ENCODE measurements at regions not wholly inside any gene's neighbourhood (a gene's known extent, or its start where the extent isn't known, plus 50 kb on each side); places are given as distances from the start of the nearest gene placed in this dataset.
"Not testable (repeated sequence)": the region's sequence is repeated elsewhere in the genome, so short reads cannot be mapped to it uniquely, and the experiment has no call there.

DNA sequence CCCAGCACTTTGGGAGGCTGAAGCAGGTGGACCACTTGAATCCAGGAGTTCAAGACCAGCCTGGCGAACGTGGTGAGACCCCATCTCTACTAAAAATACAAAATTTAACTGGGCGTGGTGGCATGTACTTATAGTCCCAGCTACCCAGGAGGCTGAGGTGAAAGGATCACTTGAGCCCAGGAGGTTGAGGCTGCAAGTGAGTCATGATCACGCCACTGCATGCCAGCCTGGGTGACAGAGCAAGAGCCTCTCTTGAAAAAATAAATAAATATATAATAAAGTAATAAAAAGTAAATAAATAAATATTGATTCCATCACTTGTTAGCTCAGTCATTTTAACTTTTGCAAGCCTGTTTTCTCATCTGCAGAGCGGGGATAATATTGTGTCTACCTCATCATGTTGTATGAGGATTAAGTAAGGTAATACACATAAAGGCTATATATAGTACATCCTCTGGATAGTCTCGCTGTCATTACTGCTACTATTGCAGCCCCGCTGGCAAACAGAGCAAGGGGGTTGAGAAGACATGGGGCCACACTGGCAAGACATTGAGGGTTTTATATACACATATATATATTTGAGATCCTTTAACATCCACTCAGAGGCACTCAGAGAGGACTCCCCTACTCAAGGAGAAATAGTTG lies 210.9 kb downstream of the C9orf152 start:
- Histone ChIP-seq H3K4me3 (ENCODE audit: low read depth, low read length) (no peak overlapping the region), H3K4me2 (ENCODE audit: low read length) (no peak overlapping the region), H3K4me1 (no peaks in the 10 kb centered on the region), H3K9ac (no peak overlapping the region), H3K36me3 (ENCODE audit: control insufficient read depth, insufficient read depth, low read length) (no peaks in the 10 kb centered on the region), H3K27me3 (ENCODE audit: control insufficient read depth, insufficient read depth, low read length) (no peaks in the 10 kb centered on the region), H2AFZ (no peak overlapping the region), H3K79me2 (no peaks in the 10 kb centered on the region), H3K9me3 (ENCODE audit: control insufficient read depth, low read length) (no peaks in the 10 kb centered on the region), H3K27ac (no peak overlapping the region)
- TF ChIP-seq, protein P1, sequence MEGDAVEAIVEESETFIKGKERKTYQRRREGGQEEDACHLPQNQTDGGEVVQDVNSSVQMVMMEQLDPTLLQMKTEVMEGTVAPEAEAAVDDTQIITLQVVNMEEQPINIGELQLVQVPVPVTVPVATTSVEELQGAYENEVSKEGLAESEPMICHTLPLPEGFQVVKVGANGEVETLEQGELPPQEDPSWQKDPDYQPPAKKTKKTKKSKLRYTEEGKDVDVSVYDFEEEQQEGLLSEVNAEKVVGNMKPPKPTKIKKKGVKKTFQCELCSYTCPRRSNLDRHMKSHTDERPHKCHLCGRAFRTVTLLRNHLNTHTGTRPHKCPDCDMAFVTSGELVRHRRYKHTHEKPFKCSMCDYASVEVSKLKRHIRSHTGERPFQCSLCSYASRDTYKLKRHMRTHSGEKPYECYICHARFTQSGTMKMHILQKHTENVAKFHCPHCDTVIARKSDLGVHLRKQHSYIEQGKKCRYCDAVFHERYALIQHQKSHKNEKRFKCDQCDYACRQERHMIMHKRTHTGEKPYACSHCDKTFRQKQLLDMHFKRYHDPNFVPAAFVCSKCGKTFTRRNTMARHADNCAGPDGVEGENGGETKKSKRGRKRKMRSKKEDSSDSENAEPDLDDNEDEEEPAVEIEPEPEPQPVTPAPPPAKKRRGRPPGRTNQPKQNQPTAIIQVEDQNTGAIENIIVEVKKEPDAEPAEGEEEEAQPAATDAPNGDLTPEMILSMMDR (IDR thresholded peaks at IDR 0.05), result no peak

DNA sequence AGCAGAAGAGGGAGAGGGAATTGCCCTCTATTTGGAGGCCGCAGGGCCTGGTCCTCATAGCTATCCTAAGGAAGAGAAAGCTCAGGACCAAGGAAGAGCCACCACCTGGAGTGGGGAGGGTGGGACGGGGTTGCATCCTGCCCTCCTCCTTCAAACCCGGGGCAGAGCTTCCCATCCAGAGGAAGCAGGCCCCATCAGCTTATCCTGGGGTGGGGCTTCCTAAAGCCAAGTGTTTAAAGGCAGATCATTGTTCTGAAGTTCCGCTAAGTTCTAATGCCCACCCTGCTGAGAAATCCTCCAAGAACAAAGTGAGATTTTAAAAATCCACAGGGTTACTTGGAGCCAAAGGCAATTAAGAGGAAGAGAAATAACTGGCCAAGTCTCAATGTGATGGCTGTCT lies 210.3 kb downstream of the C9orf152 start:
- H3K27ac ChIP-seq, result no peak overlapping the region
- H3K79me2 ChIP-seq, result no peaks in the 10 kb centered on the region
- H3K4me3 ChIP-seq (ENCODE audit: low read depth, low read length), result no peak overlapping the region
- H3K9ac ChIP-seq, result no peak overlapping the region
- H3K4me2 ChIP-seq (ENCODE audit: low read length), result no peak overlapping the region
- H2AFZ ChIP-seq, result no peak overlapping the region
- H3K27me3 ChIP-seq (ENCODE audit: control insufficient read depth, insufficient read depth, low read length), result no peaks in the 10 kb centered on the region
- H3K36me3 ChIP-seq (ENCODE audit: control insufficient read depth, insufficient read depth, low read length), result no peaks in the 10 kb centered on the region
- H3K4me1 ChIP-seq, result no peaks in the 10 kb centered on the region
- no peaks in the 10 kb centered on the region for H3K9me3 ChIP-seq (ENCODE audit: control insufficient read depth, low read length)
- TF ChIP-seq, protein P1 (IDR thresholded peaks at IDR 0.05), result no peak

DNA sequence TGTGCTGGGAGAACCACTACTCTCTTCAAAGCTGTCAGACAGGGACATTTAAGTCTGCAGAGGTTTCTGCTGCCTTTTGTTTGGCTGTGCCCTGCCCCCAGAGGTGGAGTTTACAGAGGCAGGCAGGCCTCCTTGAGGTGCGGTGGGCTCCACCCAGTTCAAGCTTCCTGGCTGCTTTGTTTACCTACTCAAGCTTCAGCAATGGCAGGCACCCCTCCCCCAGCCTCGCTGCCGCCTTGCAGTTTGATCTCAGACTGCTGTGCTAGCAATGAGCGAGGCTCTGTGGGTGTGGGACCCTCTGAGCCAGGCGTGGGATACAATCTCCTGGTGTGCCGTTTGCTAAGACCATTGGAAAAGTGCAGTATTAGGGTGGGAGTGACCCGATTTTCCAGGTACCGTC lies 202.4 kb downstream of the C9orf152 start:
- H3K27ac ChIP-seq; H3K4me2 ChIP-seq (ENCODE audit: low read length); H3K27me3 ChIP-seq (ENCODE audit: control insufficient read depth, insufficient read depth, low read length); H3K4me3 ChIP-seq (ENCODE audit: low read depth, low read length); H3K4me1 ChIP-seq; H2AFZ ChIP-seq; H3K36me3 ChIP-seq (ENCODE audit: control insufficient read depth, insufficient read depth, low read length); H3K79me2 ChIP-seq; H3K9me3 ChIP-seq (ENCODE audit: control insufficient read depth, low read length); H3K9ac ChIP-seq: not testable (repeated sequence)

DNA sequence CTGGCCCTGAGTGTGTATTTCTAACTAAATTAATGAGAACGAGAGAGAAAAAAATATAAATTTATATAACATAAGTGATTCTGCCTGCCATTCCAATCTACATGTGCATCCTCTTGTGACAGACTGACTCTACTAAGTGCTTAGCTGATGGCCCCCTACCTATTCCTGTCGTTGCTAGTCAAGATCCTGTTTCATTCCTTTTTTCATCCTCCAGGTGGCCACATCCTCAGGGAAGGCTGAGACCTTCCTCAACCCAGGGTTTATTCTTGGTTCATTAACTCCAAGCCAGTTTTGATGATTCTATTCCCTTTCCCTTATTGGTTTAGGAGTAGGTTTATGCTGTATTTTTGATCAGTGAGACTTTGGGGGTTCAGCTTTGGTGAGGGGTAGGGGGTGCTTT lies 201.3 kb downstream of the C9orf152 start:
- H3K79me2 ChIP-seq, result no peaks in the 10 kb centered on the region
- H3K4me2 ChIP-seq (ENCODE audit: low read length), result no peak overlapping the region
- H3K9ac ChIP-seq, result no peak overlapping the region
- H3K27me3 ChIP-seq (ENCODE audit: control insufficient read depth, insufficient read depth, low read length), result no peaks in the 10 kb centered on the region
- H3K9me3 ChIP-seq (ENCODE audit: control insufficient read depth, low read length), result no peaks in the 10 kb centered on the region
- H3K4me3 ChIP-seq (ENCODE audit: low read depth, low read length), result no peak overlapping the region
- H3K4me1 ChIP-seq, result no peaks in the 10 kb centered on the region
- TF ChIP-seq, protein P1 (IDR thresholded peaks at IDR 0.05), result no peak
- H3K36me3 ChIP-seq (ENCODE audit: control insufficient read depth, insufficient read depth, low read length), result no peaks in the 10 kb centered on the region
- no peak overlapping the region for H3K27ac ChIP-seq
- no peak overlapping the region for H2AFZ ChIP-seq

DNA sequence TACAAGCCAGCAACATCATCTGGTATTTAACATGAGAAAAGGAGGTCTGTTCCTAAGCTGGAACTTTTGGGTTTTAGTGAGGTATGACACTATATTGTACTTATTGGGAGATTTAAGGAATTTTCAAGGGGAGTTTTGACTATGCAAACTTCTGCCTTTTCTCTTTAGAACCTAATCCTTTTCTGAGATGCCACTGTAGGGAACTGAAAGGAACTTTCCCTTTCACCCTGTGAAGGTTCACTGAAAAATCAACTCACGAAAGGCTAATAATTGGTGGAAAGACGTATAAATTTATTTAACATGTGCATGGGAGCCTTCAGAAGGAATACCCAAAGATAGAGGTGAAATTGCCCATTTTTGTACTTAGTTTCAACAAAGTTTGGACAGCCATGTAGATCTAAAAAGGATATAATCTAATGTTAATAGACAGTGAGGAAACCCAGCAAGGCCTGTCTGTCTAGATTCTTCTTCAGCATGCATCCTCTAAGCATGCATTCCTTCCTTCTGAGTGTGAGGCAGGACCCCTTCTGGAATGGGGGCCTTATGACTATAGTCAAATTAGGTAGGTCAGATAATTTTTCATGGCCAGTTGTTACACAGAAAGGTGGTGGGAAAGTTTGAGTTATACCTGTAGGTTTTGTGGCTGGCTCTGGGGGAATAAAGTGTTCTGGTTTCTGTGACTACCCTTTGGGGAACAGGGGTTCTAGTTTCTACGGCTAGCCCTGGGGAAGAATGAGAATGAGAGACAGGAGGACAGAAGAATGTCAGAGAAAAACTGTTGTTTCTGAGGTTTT lies 200.3 kb downstream of the C9orf152 start:
- H3K79me2 ChIP-seq, result no peaks in the 10 kb centered on the region
- no peak overlapping the region for H3K27ac ChIP-seq
- TF ChIP-seq, protein P1 (IDR thresholded peaks at IDR 0.05), result no peak
- H3K4me3 ChIP-seq (ENCODE audit: low read depth, low read length), result no peak overlapping the region
- no peaks in the 10 kb centered on the region for H3K36me3 ChIP-seq (ENCODE audit: control insufficient read depth, insufficient read depth, low read length)
- H3K9me3 ChIP-seq (ENCODE audit: control insufficient read depth, low read length), result no peaks in the 10 kb centered on the region
- H3K9ac ChIP-seq, result no peak overlapping the region
- H2AFZ ChIP-seq, result no peak overlapping the region
- H3K27me3 ChIP-seq (ENCODE audit: control insufficient read depth, insufficient read depth, low read length), result no peaks in the 10 kb centered on the region
- H3K4me2 ChIP-seq (ENCODE audit: low read length), result no peak overlapping the region
- no peaks in the 10 kb centered on the region for H3K4me1 ChIP-seq

All from parathyroid adenoma (tissue), 2 donors.